ENCODE measurements at regions not wholly inside any gene's neighbourhood (a gene's known extent, or its start where the extent isn't known, plus 50 kb on each side); places are given as distances from the start of the nearest gene placed in this dataset.

DNA sequence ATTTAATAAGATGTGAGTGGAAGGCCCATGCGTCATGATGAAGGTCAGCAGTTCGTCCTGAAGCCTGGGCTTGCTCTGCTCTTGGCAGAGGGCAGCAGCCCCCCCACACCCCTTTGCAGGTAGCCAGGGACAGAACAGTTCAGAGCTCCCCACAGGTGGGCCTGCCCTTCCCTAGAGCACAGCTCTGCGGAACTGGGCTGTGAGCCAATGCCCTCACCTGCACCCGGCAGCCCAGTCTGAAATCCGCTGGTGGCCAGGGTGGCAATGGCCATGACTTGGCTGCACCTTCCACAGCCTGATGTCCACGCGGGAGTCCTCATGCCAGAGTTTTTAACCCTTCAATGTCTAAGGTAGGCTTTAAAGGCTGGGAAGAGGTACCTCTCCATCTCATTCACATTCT lies 136.7 kb downstream of the ACKR3 start:
- TF ChIP-seq POLR2A (IDR thresholded peaks at IDR 0.05): no peak
- TF ChIP-seq, protein P1, sequence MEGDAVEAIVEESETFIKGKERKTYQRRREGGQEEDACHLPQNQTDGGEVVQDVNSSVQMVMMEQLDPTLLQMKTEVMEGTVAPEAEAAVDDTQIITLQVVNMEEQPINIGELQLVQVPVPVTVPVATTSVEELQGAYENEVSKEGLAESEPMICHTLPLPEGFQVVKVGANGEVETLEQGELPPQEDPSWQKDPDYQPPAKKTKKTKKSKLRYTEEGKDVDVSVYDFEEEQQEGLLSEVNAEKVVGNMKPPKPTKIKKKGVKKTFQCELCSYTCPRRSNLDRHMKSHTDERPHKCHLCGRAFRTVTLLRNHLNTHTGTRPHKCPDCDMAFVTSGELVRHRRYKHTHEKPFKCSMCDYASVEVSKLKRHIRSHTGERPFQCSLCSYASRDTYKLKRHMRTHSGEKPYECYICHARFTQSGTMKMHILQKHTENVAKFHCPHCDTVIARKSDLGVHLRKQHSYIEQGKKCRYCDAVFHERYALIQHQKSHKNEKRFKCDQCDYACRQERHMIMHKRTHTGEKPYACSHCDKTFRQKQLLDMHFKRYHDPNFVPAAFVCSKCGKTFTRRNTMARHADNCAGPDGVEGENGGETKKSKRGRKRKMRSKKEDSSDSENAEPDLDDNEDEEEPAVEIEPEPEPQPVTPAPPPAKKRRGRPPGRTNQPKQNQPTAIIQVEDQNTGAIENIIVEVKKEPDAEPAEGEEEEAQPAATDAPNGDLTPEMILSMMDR (IDR thresholded peaks at IDR 0.05): no peak

All from ovary (tissue), 3 donors.